Panc1 (cell line): ENCODE measurements at regions not wholly inside any gene's neighbourhood (a gene's known extent, or its start where the extent isn't known, plus 50 kb on each side); places are given as distances from the start of the nearest gene placed in this dataset.

ENCODE experiments used
- ATAC-seq: fragments of 200-7000 bp; cut with Tn5 transposase; 2 replicates; pipeline ENCODE4 v1.9.1; 2020; ENCODE audit warnings: mild to moderate bottlenecking, moderate library complexity
- BruUV-seq: library from RNA; stranded (reverse); fragments of 400-500 nt; replicated peaks from 2 replicates; lab custom pipeline; 2021; lab: Mats Ljungman, UMichigan
- CTCF ChIA-PET: fragments of 300-600 bp; sonication (Branson Sonifier 250); formaldehyde crosslinking; loops from one replicate; lab custom pipeline; 2022; ENCODE audit warnings: antibody characterized with exemption; lab: Charles Lee
- POLR2A ChIA-PET: fragments of 300-600 bp; sonication (Branson Sonifier 250); formaldehyde crosslinking; loops from one replicate; lab custom pipeline; 2022; ENCODE audit warnings: antibody characterized with exemption; lab: Charles Lee
- DNase-seq: peaks from one replicate; pipeline ENCODE4 v3.0.0-alpha.2; 2010; ENCODE audit warnings: low read depth, low spot score
- H3K27ac ChIP-seq: 2 replicates; pipeline ENCODE4 v1.5.1; 2011; ENCODE audit warnings: mild to moderate bottlenecking, low read length, inconsistent platforms
- H3K27me3 ChIP-seq: fragments of 200-500 bp; sonication (Bioruptor generic); 2 replicates; pipeline ENCODE4 v1.6.0; 2014; ENCODE audit warnings: low read length, inconsistent platforms; ENCODE audit not compliant: control insufficient read depth, insufficient read depth
- H3K36me3 ChIP-seq: fragments of 200-500 bp; sonication (Bioruptor generic); 2 replicates; pipeline ENCODE4 v1.5.1; 2014; ENCODE audit warnings: inconsistent platforms, mild to moderate bottlenecking, low read length, moderate library complexity; ENCODE audit not compliant: control insufficient read depth, insufficient read depth
- H3K4me1 ChIP-seq: 2 replicates; pipeline ENCODE4 v1.5.1; 2011; ENCODE audit warnings: inconsistent platforms, mild to moderate bottlenecking, low read length, moderate library complexity; ENCODE audit not compliant: control insufficient read depth, insufficient read depth
- H3K4me3 ChIP-seq, 2 experiments: 2 replicates each; pipeline ENCODE4 v1.5.1; 2011 to 2012; ENCODE audit warnings: low read depth in 2 of 2, low read length in 2 of 2, mild to moderate bottlenecking in 2 of 2, inconsistent platforms in 1 of 2, moderate library complexity in 1 of 2
- H3K9me3 ChIP-seq: fragments of 200-500 bp; sonication (Bioruptor generic); 2 replicates; pipeline ENCODE4 v1.5.1; 2014; ENCODE audit warnings: low read depth, mild to moderate bottlenecking, inconsistent platforms, low read length, moderate library complexity; ENCODE audit not compliant: control insufficient read depth, insufficient read depth
- CTCF ChIP-seq: fragments of 450-650 bp; IDR thresholded peaks from 2 replicates; pipeline ENCODE4 v1.5.1; 2017; ENCODE audit warnings: mild to moderate bottlenecking
- POLR2AphosphoS5 ChIP-seq: IDR thresholded peaks from 2 replicates; pipeline ENCODE4 v1.6.1; 2012; ENCODE audit warnings: mild to moderate bottlenecking, low read depth, low read length, moderate library complexity
- REST ChIP-seq, 2 experiments: IDR thresholded peaks; 2 replicates each; pipeline ENCODE4 v1.6.1; 2011 to 2012; ENCODE audit warnings: low read depth in 2 of 2, control low read depth in 1 of 2, low read length in 1 of 2, mild to moderate bottlenecking in 1 of 2, moderate library complexity in 1 of 2; ENCODE audit not compliant: insufficient read depth in 1 of 2
- SIN3A ChIP-seq: IDR thresholded peaks from 2 replicates; pipeline ENCODE4 v1.6.1; 2012; ENCODE audit warnings: low read depth, mild to moderate bottlenecking, low read length, moderate library complexity, borderline replicate concordance; ENCODE audit not compliant: insufficient read depth
- TCF7L2 ChIP-seq: IDR thresholded peaks from 2 replicates; pipeline ENCODE4 v1.6.1; 2011; ENCODE audit warnings: mild to moderate bottlenecking, low read depth, low read length, inconsistent platforms
- in situ Hi-C: cut with HindIII; loops from 2 replicates; pipeline ENCODE4 v1.10.0; 2016; ENCODE audit warnings: low sequenced_read_pairs, low pct_unique_long_range_greater_than_20kb
- intact Hi-C: fragments of 100-400 bp; cut with micrococcal nuclease; formaldehyde crosslinking; loops from one replicate; pipeline ENCODE4 v1.10.0; 2022; ENCODE audit not compliant: unreplicated experiment

- Histone ChIP-seq H3K27me3 (no peaks in the 10 kb centered on the region), H3K4me1 (no peaks in the 10 kb centered on the region), H3K4me3 (no peak overlapping the region), H3K27ac (no peak overlapping the region), H3K36me3 (no peaks in the 10 kb centered on the region), H3K9me3 (no peaks in the 10 kb centered on the region)
- ATAC-seq (no peak), DNase-seq (no peak)
- BruUV-seq: no TSS peak
- intact Hi-C loops: no loop called here
- TF ChIP-seq REST (IDR thresholded peaks at IDR 0.05; ENCODE audit: insufficient read depth in 1 of 2, low read depth in 2 of 2, low read length in 1 of 2): no peak
- TF ChIP-seq POLR2AphosphoS5: no peak
- TF ChIP-seq SIN3A: no peak
- TF ChIP-seq TCF7L2: no peak
- no peak for TF ChIP-seq CTCF
- POLR2A ChIA-PET: no interaction called here
- in situ Hi-C loops: no loop called here
- CTCF ChIA-PET: no interaction called here
Observed at GRCh38 chr19:28482221-28482620, 730.7 kb downstream of the UQCRFS1 start.

- no peak for TF ChIP-seq SIN3A
- no peak for TF ChIP-seq TCF7L2
- no peak for TF ChIP-seq CTCF
- TF ChIP-seq REST (IDR thresholded peaks at IDR 0.05; ENCODE audit: insufficient read depth in 1 of 2, low read depth in 2 of 2, low read length in 1 of 2): no peak
- no peak for TF ChIP-seq POLR2AphosphoS5
- intact Hi-C loops: no loop called here
- in situ Hi-C loops: no loop called here
- CTCF ChIA-PET: no interaction called here
- ATAC-seq (no peak), DNase-seq (no peak)
- Histone ChIP-seq H3K4me1 (no peaks in the 10 kb centered on the region), H3K27ac (no peak overlapping the region), H3K4me3 (no peak overlapping the region), H3K9me3 (no peaks in the 10 kb centered on the region), H3K36me3 (no peaks in the 10 kb centered on the region), H3K27me3 (no peaks in the 10 kb centered on the region)
- no TSS peak for BruUV-seq
- POLR2A ChIA-PET: no interaction called here
Observed at GRCh38 chr19:28481674-28482073, 731.3 kb downstream of the UQCRFS1 start.
